H9 (cell line): ENCODE measurements at regions not wholly inside any gene's neighbourhood (a gene's known extent, or its start where the extent isn't known, plus 50 kb on each side); places are given as distances from the start of the nearest gene placed in this dataset.

ENCODE experiments used
- DNase-seq: peaks from one replicate; pipeline ENCODE4 v3.0.0-alpha.2; 2017
- H2AFZ ChIP-seq: one replicate; pipeline ENCODE4 v1.6.1; 2013; ENCODE audit warnings: mild to moderate bottlenecking, low read length, control low read depth, moderate library complexity
- H2AK5ac ChIP-seq: 2 replicates; pipeline ENCODE4 v1.6.1; 2013; ENCODE audit warnings: low read length, control low read depth, mixed read lengths; ENCODE audit not compliant: insufficient read length
- H2BK120ac ChIP-seq: one replicate; pipeline ENCODE4 v1.6.1; 2013; ENCODE audit warnings: low read depth, mild to moderate bottlenecking, low read length, control low read depth, inconsistent platforms; ENCODE audit not compliant: poor library complexity, severe bottlenecking
- H2BK12ac ChIP-seq: 2 replicates; pipeline ENCODE4 v1.6.1; 2013; ENCODE audit warnings: low read length, control low read depth, mixed read lengths, low read depth; ENCODE audit not compliant: insufficient read length
- H2BK15ac ChIP-seq: 2 replicates; pipeline ENCODE4 v1.6.1; 2013; ENCODE audit warnings: low read depth, low read length, control low read depth
- H2BK20ac ChIP-seq: one replicate; pipeline ENCODE4 v1.6.1; 2013; ENCODE audit warnings: low read depth, mild to moderate bottlenecking, low read length, control low read depth, inconsistent platforms; ENCODE audit not compliant: poor library complexity, severe bottlenecking
- H2BK5ac ChIP-seq: 2 replicates; pipeline ENCODE4 v1.6.1; 2013; ENCODE audit warnings: low read length, control low read depth, mixed read lengths; ENCODE audit not compliant: insufficient read length
- H3K14ac ChIP-seq: 2 replicates; pipeline ENCODE4 v1.6.1; 2013; ENCODE audit warnings: low read length, control low read depth; ENCODE audit not compliant: insufficient read depth
- H3K18ac ChIP-seq: 2 replicates; pipeline ENCODE4 v1.6.1; 2013; ENCODE audit warnings: low read depth, mild to moderate bottlenecking, mixed read lengths, low read length, control low read depth; ENCODE audit not compliant: insufficient read length
- H3K23ac ChIP-seq: 2 replicates; pipeline ENCODE4 v1.6.1; 2013; ENCODE audit warnings: low read length, control low read depth, mixed read lengths, low read depth; ENCODE audit not compliant: insufficient read length
- H3K23me2 ChIP-seq: 2 replicates; pipeline ENCODE4 v1.6.1; 2013; ENCODE audit warnings: low read depth, mild to moderate bottlenecking, mixed read lengths, low read length, control low read depth; ENCODE audit not compliant: insufficient read length, poor library complexity, severe bottlenecking
- H3K27ac ChIP-seq: 2 replicates; pipeline ENCODE4 v1.5.1; 2013; ENCODE audit warnings: low read length, control low read depth, mixed read lengths, low read depth; ENCODE audit not compliant: insufficient read length
- H3K27me3 ChIP-seq: 2 replicates; pipeline ENCODE4 v1.6.1; 2013; ENCODE audit warnings: low read length, control low read depth, inconsistent platforms; ENCODE audit not compliant: insufficient read depth
- H3K4ac ChIP-seq: 2 replicates; pipeline ENCODE4 v1.6.1; 2013; ENCODE audit warnings: low read depth, mild to moderate bottlenecking, control low read depth, inconsistent platforms, low read length, moderate library complexity
- H3K4me1 ChIP-seq: 2 replicates; pipeline ENCODE4 v1.6.1; 2013; ENCODE audit warnings: low read length, control low read depth, inconsistent platforms; ENCODE audit not compliant: insufficient read depth
- H3K4me2 ChIP-seq: 2 replicates; pipeline ENCODE4 v1.6.1; 2013; ENCODE audit warnings: low read length, control low read depth, mixed read lengths; ENCODE audit not compliant: insufficient read length, insufficient read depth
- H3K56ac ChIP-seq: 2 replicates; pipeline ENCODE4 v1.6.1; 2013; ENCODE audit warnings: low read depth, mild to moderate bottlenecking, mixed read lengths, low read length, control low read depth; ENCODE audit not compliant: insufficient read length
- H3K79me1 ChIP-seq: 2 replicates; pipeline ENCODE4 v1.6.1; 2013; ENCODE audit warnings: low read depth, mild to moderate bottlenecking, moderate library complexity, low read length, control low read depth, inconsistent platforms; ENCODE audit not compliant: insufficient read depth, poor library complexity, severe bottlenecking
- H3K79me2 ChIP-seq: 2 replicates; pipeline ENCODE4 v1.6.1; 2013; ENCODE audit warnings: low read length, control low read depth, inconsistent platforms; ENCODE audit not compliant: insufficient read depth
- H3K9ac ChIP-seq: 2 replicates; pipeline ENCODE4 v1.6.1; 2013; ENCODE audit warnings: low read length, control low read depth, mixed read lengths; ENCODE audit not compliant: insufficient read length; ENCODE audit errors: extremely low read depth
- H3K9me3 ChIP-seq: one replicate; pipeline ENCODE4 v1.6.1; 2013; ENCODE audit warnings: low read depth, low read length, inconsistent platforms; ENCODE audit not compliant: control insufficient read depth
- H3T11ph ChIP-seq: one replicate; pipeline ENCODE4 v1.6.1; 2013; ENCODE audit warnings: mild to moderate bottlenecking, low read length, control low read depth, inconsistent platforms
- H4K20me1 ChIP-seq: one replicate; pipeline ENCODE4 v1.6.1; 2013; ENCODE audit not compliant: control insufficient read depth, insufficient read length, insufficient read depth
- H4K5ac ChIP-seq: 2 replicates; pipeline ENCODE4 v1.6.1; 2013; ENCODE audit warnings: low read depth, mild to moderate bottlenecking, mixed read lengths, low read length, control low read depth; ENCODE audit not compliant: insufficient read length
- H4K8ac ChIP-seq: replicated peaks from 2 replicates; pipeline ENCODE4 v1.6.1; 2013; ENCODE audit warnings: low read length, control low read depth, mixed read lengths, low read depth; ENCODE audit not compliant: insufficient read length
- H4K91ac ChIP-seq: 2 replicates; pipeline ENCODE4 v1.6.1; 2013; ENCODE audit warnings: low read depth, mild to moderate bottlenecking, moderate library complexity, mixed read lengths, low read length, control low read depth; ENCODE audit not compliant: insufficient read length
- H3K27ac Mint-ChIP-seq, 3 experiments: 2 replicates in 2 of 3; 3 replicates in 1 of 3; pipeline ENCODE4 v1.8.0; 2020 to 2021; ENCODE audit warnings: mixed read lengths in 3 of 3, mild to moderate bottlenecking in 1 of 3, moderate library complexity in 1 of 3
- H3K27me3 Mint-ChIP-seq: 2 replicates; pipeline ENCODE4 v1.8.0; 2021; ENCODE audit warnings: low read depth, mild to moderate bottlenecking, moderate library complexity, mixed read lengths
- H3K36me3 Mint-ChIP-seq, 3 experiments: 2 replicates in 2 of 3; 3 replicates in 1 of 3; pipeline ENCODE4 v1.8.0; 2020 to 2021; ENCODE audit warnings: low read depth in 3 of 3, mixed read lengths in 3 of 3; ENCODE audit not compliant: insufficient read depth in 1 of 3
- H3K4me1 Mint-ChIP-seq, 2 experiments: 2 replicates each; pipeline ENCODE4 v1.8.0; 2020; ENCODE audit warnings: mixed read lengths in 2 of 2
- H3K4me3 Mint-ChIP-seq, 2 experiments: 2 replicates in 1 of 2; 3 replicates in 1 of 2; pipeline ENCODE4 v1.8.0; 2020 to 2021; ENCODE audit warnings: mild to moderate bottlenecking in 2 of 2, mixed read lengths in 2 of 2, moderate library complexity in 1 of 2
- H3K9me3 Mint-ChIP-seq, 2 experiments: 2 replicates in 1 of 2; 3 replicates in 1 of 2; pipeline ENCODE4 v1.8.0; 2020; ENCODE audit warnings: mild to moderate bottlenecking in 2 of 2, mixed read lengths in 2 of 2, moderate library complexity in 1 of 2
- WGBS: extraction: QIAGEN DNeasy Blood & Tissue Kit; methylation state at CpG from one replicate; pipeline ENCODE4 v1.1.7; 2013; ENCODE audit warnings: missing lambda C conversion rate, low lambda C conversion rate, mixed read lengths; ENCODE audit not compliant: insufficient read length; ENCODE audit errors: extremely low coverage; 5-methylcytosine and 5-hydroxymethylcytosine counted together
- TF ChIP-seq, protein P1 (sequence below): fragments of 200-600 bp; sonication (generic); conservative IDR thresholded peaks from 3 replicates; pipeline ENCODE4 v1.8.0; 2021; ENCODE audit warnings: antibody characterized with exemption, mild to moderate bottlenecking

DNA sequence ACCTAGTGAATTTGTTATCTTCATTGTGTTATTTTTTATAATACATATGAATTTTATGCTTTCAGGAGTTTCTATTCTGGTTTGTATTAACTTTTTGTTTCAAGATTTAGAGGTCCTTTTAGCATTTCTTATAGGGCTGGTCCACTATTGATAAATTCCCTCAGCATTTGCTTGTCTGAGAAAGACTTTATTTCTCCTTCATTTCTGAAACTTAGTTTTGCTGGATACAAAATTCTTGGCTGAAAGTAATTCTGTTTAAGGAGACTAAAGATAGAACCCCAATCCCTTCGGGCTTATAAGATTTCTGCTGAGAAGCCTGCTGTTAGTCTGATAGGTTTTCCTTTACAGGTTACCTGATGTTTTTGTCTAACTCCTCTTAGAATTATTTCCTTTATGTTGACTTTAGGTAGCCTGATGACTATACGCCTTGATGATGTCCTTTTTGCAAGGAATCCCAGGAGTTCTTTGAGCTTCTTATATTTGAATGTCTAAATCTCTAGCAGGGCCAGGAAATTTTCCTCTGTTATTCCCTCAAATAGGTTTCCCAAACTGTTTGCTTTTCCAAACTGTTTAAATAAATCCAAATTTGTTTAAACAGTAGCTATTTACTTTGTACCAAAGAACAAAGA, 127.1 kb downstream of the CYSLTR2 start:
- Histone ChIP-seq H2BK12ac (no peak overlapping the region), H3K56ac (no peak overlapping the region), H3K23ac (no peak overlapping the region), H3T11ph (no peak overlapping the region), H3K18ac (no peak overlapping the region), H3K4ac (no peak overlapping the region), H2BK120ac (no peak overlapping the region), H3K79me1 (no peaks in the 10 kb centered on the region), H4K91ac (no peak overlapping the region), H2BK15ac (no peak overlapping the region), H2AFZ (no peak overlapping the region), H3K14ac (no peak overlapping the region), H4K5ac (no peak overlapping the region), H2BK20ac (no peak overlapping the region), H2BK5ac (no peak overlapping the region), H3K27ac (no peak overlapping the region), H2AK5ac (no peak overlapping the region), H3K9ac (no peak overlapping the region), H3K27me3 (no peaks in the 10 kb centered on the region), H4K8ac (no peak overlapping the region), H3K9me3 (no peaks in the 10 kb centered on the region), H3K79me2 (no peaks in the 10 kb centered on the region), H3K4me1 (no peaks in the 10 kb centered on the region), H4K20me1 (no peaks in the 10 kb centered on the region), H3K23me2 (no peaks in the 10 kb centered on the region), H3K4me2 (no peak overlapping the region)
- Mint-ChIP-seq H3K36me3 (peaks cover 0 to 11% (median 2%) of the 10 kb centered on the region in 3 experiments; a peak in 2 of 7 replicates), H3K27ac (no peak overlapping the region), H3K4me1 (no peaks in the 10 kb centered on the region), H3K9me3 (peaks cover 25% of the 10 kb centered on the region in 2 experiments), H3K27me3 (no peaks in the 10 kb centered on the region), H3K4me3 (no peak overlapping the region)
- TF ChIP-seq, protein P1, sequence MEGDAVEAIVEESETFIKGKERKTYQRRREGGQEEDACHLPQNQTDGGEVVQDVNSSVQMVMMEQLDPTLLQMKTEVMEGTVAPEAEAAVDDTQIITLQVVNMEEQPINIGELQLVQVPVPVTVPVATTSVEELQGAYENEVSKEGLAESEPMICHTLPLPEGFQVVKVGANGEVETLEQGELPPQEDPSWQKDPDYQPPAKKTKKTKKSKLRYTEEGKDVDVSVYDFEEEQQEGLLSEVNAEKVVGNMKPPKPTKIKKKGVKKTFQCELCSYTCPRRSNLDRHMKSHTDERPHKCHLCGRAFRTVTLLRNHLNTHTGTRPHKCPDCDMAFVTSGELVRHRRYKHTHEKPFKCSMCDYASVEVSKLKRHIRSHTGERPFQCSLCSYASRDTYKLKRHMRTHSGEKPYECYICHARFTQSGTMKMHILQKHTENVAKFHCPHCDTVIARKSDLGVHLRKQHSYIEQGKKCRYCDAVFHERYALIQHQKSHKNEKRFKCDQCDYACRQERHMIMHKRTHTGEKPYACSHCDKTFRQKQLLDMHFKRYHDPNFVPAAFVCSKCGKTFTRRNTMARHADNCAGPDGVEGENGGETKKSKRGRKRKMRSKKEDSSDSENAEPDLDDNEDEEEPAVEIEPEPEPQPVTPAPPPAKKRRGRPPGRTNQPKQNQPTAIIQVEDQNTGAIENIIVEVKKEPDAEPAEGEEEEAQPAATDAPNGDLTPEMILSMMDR = no peak
- DNase-seq = no peak
- no CpG with 5 or more reads among the region's 2 CpGs for WGBS
